GM19467 (cell line): ENCODE measurements at regions not wholly inside any gene's neighbourhood (a gene's known extent, or its start where the extent isn't known, plus 50 kb on each side); places are given as distances from the start of the nearest gene placed in this dataset.
"Not testable (repeated sequence)": the region's sequence is repeated elsewhere in the genome, so short reads cannot be mapped to it uniquely, and the experiment has no call there.

ENCODE experiments used
- ATAC-seq: cut with Tn5 transposase; IDR thresholded peaks from one replicate; pipeline ENCODE4 v1.9.1; 2021; ENCODE audit warnings: mild to moderate bottlenecking, moderate library complexity; ENCODE audit not compliant: unreplicated experiment

DNA sequence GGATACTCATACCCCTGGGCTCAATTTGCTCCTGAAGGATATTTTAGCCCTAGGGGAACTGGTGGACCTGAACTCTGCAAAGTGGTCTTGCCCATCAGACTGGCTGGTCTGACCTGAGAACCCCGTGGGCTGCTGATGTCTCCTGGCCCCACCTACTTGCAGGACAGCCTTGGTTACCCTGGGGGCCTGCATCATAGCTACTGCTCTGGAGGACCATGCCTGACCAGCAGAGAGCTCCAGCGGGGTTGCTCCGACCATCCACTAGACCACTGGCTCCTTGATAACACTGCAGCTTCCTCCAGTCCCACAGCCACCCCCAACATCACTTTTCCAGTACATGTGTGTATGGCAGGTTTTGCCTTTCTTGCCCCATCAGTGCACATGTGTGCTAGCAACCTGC, 331.6 kb upstream of the BRINP3 start:
- no peak for ATAC-seq

DNA sequence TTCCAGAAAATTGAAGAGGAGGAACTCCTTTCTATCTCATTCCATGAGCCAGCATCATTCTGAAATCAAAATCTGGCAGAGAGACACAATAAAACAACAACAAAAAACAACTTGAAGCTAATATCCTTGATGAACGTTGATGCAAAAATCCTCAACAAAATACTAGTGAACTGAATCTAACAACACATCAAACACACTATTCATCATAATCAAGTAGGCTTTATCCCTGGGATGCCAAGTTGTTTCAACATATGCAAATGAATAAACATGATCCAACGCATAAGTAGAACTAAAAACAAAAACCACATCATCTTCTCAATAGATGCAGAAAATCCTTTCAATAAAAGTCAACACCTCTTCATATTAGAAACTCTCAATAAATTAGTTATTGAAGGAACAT, 335.3 kb upstream of the BRINP3 start:
- no peak for ATAC-seq

DNA sequence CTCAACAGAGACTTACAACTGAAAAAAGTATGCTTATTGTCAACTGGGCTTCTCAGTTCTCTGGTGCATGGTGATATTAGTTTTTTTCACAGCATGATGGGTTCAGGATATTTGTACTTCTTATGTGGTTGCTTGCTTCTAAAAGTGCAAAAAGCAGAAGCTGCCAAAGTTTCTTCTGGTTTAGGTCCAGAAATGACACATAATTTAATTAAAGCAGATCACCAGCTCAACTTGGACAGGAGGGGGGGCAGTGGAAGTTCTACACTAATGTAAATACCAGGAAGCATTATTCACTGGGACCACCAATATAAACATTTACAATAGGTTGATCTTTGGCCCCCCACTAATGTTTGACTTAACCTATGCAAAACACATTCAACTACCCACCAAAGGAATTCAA, 354.8 kb upstream of the BRINP3 start:
- ATAC-seq, result no peak

DNA sequence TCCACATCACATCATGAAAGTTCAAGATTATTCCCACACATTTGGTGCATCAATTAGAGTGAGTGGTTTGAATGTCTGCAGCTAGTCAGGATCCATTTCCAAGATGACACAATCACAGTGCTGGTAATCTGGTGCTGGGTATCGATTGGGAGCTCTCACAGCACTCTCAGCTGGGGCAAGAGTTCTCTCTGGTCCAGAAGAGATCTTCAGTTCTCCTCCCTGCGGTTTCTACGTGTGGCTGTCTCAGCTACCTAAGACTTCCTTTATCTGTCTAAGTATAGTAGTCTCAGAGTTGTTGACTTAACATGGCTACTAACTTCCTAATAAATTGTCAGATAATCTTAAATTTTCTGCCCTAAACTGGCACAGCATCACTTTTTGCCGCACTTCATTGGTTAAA, 358.0 kb upstream of the BRINP3 start:
- ATAC-seq, result no peak

DNA sequence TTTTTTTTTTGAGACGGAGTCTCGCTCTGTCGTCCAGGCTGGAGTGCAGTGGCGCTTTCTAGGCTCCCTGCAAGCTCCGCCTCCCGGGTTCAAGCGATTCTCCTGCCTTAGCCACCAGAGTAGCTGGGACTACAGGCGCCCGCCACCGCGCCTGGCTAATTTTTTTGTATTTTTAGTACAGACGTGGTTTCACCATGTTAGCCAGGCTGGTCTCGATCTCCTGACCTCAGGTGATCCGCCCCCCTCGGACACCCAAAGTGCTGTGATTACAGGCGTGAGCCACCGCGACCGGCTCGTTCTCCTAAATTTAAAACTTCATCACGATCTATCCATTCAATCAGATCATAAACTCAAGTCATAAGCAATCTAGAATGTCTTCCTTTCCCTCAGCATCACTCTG, 359.5 kb upstream of the BRINP3 start:
- not testable (repeated sequence) for ATAC-seq

DNA sequence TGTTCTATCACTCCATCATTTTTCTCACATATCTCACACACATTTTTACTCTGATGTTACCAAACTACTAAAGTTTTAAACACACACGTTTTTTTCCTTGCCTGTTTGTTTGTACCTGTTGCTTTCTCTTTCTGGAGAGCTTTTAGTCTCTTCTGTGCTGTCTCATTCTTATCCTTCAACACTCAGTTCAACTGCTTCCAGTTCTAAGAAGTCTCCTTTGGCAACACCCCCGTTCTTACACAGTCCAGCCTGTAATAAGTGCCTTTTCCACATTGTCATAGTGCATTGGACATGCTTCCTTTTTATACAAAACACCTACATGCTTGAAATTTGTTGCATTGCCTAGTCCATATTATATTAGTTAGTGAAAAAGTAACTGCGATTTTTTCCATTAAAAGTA, 360.2 kb upstream of the BRINP3 start:
- no peak for ATAC-seq

DNA sequence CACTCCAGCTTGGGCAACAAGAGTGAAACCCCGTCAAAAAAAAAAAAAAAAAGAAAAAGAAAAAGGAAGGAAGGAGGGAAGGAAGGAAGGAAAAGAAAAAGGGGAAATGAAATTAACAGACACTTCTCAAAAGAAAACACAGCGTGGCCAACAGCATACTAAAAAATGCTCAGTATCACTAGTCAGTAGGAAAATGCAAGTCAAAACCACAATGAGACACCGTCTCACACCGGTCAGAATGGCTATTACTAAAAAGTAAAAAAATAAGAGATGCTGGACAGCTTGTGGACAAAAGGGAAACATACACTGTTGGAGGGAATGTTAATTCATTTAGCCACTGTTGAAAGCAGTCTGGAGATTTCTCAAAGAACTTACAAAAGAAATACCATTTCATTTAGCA, 369.5 kb upstream of the BRINP3 start:
- no peak for ATAC-seq

DNA sequence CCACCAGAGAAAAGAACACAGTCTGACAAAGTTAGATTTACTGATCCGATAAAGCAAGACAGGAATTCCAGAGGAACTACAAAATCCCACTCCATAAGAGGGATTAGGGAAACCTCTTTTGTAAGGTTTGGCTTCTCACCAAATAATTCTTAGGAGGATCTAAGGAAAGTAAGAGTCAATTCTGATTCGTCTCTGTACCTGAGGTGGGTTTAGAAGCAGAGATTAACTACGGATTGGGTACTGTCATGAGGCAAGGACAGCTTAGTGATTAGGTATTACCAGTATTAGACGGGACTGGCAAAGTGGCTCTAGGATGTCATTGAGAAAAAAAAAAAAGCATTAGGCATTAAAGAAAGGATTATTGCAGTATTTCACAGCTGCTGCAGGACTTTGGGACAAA, 371.7 kb upstream of the BRINP3 start:
- no peak for ATAC-seq

DNA sequence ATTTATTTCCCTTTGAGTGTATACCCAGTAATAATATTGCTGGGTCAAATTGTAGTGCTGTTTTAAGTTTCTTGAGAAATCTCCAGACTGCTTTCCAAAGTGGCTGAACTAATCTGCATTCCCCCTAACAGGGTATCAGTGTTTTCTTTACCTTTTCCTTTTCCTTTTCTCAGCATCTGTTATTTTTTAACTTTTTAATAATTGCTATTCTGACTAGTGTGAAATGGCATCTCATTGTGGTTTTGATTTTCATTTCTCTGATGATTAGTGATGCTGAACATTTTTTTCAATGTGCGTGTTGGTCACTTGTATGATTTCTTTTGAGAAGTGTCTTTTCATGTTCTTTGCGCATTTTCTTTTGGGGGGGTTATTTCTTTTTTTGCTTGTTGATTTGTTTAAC, 374.9 kb upstream of the BRINP3 start:
- no peak for ATAC-seq

DNA sequence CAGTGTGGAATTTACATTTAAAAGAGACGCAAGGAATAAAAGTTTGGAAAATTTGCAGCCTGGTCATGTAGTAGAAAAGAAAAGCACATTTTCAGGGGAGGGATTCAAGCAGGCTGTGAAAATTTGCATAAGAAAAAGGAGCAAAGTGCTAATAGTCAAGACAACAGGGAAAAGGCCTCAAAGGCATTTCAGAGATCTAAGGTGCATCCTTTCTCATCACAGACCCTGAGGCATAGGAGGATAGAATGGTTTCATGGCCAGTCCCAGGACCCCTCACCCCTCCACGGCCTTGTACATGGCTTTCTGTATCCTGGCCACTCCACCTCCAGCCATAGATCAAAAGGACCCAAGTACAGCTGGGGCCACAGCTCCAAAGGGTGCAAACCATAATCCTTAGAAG, 380.5 kb upstream of the BRINP3 start:
- no peak for ATAC-seq

DNA sequence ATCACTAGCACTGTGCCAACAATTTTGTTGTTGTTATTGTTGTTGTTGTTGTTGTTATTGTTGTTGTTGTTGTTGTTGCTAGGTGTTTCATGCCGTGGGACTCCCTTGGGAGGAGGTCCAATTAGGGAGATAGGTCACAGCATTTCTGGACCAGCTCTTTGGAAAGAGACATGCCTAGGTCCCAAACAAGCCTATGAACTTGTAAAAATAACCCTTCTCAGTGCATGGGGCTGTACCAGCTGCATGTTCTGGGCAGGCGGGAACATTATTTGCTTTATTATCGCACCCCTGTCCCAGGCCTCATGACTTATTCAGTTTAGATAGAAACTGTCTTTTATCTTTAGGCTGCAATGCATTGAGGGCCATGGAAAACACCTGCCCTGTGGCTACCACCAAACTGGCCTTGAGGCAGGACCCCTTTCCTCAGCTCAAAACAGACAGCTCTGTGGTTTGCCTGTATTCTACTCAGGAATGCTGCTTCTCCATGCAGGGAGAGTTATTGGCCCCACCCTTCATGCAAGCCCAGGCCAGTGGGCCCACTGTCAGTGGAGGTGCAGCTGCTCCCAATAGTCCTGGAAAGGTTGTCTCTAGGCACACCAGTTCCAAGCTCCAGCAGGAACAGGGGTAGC, 386.5 kb upstream of the BRINP3 start:
- ATAC-seq, result no peak

DNA sequence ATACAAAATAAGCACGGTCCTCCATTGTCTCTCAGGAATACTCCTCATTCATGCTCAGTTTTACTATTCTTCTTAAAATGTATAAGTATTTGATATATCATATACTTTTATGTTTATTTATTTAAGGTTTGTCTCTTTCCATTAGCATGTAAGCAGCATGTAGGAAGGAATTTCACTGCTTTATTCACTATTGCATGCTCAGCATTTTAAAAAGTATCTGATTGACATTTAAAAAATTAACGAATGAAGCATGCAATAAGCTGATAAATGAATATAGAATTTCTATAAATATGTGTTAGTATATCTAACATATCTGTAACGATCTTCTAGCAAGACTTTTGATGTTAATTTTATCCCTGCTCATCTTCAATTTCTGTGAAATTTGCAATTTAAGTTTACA, 402.7 kb upstream of the BRINP3 start:
- no peak for ATAC-seq

DNA sequence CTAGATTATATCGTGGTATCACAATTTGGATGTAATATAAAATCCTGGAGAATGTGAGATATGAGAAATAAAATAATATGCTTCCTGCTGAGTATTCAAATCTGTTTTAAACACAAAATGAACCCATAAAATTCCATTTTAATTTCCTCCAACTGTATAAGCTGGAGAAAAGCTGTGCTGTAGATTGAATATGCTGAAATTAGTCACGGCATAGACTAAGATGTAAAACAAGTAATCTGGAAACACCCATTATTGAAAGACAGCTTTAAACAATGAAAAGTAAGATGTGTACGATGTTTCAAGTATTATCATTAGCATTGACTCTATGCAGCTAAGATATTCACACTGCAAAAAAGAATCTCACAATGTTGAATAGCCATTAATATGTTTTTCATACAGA, 403.4 kb upstream of the BRINP3 start:
- no peak for ATAC-seq

DNA sequence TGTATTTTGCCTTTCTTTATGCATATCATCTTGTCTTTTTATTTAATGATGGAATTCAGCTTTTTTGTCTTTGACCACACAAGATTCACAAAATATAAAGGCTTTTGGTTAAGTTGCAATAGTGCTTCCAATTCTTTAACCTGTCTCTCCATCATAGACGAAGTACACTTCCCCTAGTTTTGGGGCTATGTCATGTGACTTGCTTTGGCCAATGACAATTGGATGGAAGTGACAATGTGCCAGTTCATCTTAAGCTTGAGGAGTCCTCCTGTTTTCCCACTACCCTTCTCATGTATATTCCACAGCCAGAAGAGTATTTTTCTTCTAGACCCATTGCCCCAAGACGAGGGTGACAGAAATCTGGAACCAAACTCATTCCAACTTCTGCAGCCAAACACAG, 419.6 kb upstream of the BRINP3 start:
- no peak for ATAC-seq

DNA sequence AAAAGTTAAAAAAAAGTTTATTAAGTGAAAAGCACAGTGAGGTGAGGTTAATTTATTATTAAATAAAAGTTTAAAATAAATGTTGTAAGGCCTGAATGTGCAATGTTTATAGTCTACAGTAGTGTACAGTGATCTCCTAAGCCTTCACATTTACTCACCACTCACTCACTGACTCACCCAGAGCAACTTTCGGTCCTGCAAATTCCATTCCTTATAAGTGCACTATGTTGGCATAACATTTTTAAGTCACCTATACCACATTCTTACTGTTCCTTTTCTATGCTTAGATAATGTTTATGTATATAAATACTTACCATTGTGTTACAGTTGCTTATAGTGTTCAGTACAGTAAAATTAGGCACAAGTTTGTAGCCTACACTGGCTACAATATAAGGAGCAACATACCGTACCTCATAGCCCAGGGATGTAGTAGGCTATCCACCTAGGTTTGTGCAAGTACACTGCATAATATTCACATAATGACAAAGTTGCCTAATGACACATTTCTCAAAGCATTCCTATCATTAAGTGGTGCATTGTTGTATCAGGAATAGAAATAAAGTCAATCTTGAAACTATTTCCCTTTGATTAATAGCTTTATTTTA, 426.5 kb upstream of the BRINP3 start:
- ATAC-seq, result no peak

DNA sequence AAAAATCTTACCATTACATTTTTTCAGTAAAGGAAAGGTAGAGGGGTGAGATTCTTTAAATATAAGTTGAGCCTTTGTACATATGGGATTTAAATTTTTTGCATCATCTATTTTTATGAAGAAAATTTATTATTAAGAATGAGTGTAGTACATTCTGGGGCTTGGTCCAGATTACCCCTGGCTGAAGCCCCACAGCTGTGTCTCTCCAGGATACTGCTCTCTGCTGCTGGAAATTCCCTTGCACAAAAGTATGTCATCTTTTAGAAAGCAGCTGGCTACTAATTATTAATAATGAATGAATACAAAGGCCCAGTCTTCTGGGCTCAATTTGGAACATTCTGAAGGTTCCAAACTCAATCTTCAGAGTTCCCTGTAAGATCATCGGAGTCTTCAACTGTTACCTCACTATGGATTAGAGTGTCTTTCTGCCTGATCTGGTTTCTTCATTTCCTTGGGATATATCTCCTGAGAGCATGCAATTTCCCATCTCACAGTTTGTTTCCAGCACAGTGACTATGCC, 428.6 kb upstream of the BRINP3 start:
- no peak for ATAC-seq

DNA sequence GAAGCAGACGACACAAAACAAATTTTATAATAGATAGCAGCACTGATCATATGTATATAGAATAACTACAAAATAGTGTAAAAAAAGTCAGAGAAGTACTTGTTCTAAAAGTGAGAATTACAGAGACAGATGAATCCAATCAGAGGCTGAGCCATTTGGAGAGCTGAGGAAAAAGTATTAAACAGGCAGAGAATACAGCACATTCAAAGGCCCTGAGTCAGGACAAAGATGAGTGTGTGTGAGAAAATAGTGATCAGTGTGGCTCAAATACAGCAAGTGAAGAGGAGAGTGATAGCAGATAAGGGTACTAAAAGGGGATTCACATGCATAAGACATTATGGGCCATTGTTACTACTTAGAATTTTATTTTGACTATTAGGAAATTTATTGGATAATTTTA, 430.6 kb upstream of the BRINP3 start:
- no peak for ATAC-seq

DNA sequence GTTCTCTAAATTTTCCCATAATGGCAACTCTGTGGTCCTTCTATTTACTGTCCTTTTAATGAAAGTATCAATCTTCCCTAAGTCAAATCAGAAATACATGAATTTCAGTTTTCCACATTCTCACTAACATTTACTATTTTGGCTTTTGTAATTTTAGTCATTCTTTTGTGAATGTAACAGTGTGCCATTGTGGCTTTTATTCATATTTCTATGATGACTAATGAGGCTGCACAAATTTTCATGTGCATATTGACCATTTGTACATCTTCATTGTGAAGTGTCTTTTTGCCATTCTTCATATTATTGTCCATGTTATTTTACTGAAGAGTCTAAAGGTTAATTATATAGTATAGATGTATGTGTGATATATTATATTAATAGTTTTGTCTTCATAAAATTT, 431.0 kb upstream of the BRINP3 start:
- ATAC-seq, result no peak

DNA sequence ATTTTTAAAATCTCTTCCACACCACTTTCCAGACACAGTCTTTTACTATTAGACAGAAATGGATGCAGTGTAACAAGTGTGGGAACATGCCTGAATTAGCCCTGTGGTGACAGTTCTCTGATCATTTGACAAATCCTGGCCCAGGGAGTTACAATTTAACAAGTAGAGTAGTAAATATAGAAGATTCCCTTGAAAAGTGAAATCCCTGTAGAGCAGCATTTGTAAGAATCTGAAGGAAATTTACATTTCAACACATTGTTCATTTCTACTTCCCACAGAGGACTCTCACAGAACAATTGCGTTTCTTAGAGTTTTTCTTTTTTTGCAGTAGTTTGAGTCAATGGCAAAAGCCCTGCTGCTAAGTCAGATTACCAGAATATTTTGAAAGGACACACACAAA, 458.3 kb upstream of the BRINP3 start:
- ATAC-seq, result no peak

DNA sequence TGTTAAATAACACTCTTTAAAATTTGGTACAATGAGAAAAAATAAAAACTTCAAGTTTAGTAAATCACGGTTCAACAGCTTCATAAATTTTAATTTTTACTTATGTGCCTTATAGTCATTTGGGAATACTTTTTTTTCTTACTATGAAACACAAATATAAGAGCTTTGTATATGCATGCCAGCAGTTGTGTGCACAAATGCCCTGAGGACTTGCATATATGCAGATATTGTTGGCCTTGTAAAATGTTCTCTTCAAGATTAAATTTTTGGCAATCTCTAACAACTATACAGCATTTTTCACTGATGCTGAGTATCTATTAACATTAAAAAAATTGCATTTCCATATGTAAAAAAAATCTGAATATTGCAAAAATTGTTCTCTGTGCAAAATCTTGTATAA, 458.7 kb upstream of the BRINP3 start:
- ATAC-seq, result no peak

DNA sequence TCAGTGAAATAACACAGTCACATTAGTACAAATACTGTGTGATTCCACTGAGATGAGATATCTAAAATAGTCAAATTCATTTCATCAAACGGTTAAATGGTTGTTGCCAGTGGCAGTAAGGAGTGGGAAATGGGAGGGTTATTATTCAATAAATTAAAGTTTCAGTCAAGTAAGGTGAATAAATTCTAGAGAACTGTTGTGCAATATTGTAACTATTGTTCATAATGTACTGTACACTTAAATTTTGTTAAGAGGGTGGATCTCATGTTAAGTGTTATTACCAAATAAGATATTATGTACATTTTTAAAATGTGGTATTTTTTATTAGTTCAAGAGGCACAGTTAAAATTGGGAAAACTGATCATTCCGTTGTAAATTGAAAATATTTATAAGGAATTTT, 463.3 kb upstream of the BRINP3 start:
- ATAC-seq, result no peak

DNA sequence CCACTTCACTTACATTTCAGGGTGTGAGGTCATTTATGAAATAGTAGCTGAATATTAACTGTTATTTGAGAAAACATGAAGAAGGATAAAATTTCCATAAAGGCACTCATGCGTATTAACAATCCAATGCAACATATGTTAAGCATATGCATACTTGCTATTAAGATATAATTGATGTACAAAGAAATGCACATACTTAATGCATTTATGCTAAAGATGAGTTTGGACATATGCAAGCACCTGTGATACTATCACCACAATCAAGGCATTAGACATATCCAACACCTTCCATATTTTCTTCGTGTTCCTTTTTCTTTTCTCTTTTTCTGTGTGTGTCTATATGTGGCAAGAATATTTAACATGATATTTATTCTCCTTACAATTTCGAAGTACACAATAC, 464.8 kb upstream of the BRINP3 start:
- ATAC-seq, result no peak

DNA sequence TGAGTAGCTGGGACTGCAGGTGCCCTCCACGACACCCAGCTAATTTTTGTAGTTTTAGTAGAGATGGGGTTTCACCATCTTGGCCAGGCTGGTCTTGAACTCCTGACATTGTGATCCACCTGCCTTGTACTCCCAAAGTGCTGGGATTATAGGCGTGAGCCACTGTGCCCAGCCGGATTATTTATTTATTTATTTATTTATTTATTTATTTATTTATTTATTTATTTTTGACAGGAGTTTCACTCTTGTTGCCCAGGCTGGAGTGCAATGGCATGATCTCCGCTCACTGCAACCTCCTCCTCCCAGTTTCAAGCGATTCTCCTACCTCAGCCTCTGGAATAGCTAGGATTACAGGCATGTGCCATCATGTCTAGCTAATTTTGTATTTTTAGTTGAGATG, 466.1 kb upstream of the BRINP3 start:
- ATAC-seq, result not testable (repeated sequence)
